Astrocyte of the spinal cord (primary cell): ENCODE measurements at regions not wholly inside any gene's neighbourhood (a gene's known extent, or its start where the extent isn't known, plus 50 kb on each side); places are given as distances from the start of the nearest gene placed in this dataset.

Source experiments
- DNase-seq: peaks from one replicate; pipeline ENCODE4 v3.0.0; 2011; ENCODE audit warnings: low read depth, low spot score
- H3K4me3 ChIP-seq: 2 replicates; pipeline ENCODE4 v1.5.1; 2011; ENCODE audit warnings: low read depth, mild to moderate bottlenecking, low read length, moderate library complexity
- CTCF ChIP-seq: IDR thresholded peaks from 2 replicates; pipeline ENCODE4 v1.5.1; 2012; ENCODE audit warnings: low read depth, mild to moderate bottlenecking, low read length, inconsistent platforms
- in situ Hi-C: cut with HindIII; loops from 2 replicates; pipeline ENCODE4 v1.10.0; 2017; ENCODE audit warnings: low sequenced_read_pairs

GRCh38 chr9:31730398-31730797 is 654.0 kb upstream of the ACO1 start:
- no peak for TF ChIP-seq CTCF
- in situ Hi-C loops: no loop called here
- no peak for DNase-seq
- H3K4me3 ChIP-seq: no peak overlapping the region

- TF ChIP-seq CTCF: no peak
- in situ Hi-C loops: no loop called here
- no peak overlapping the region for H3K4me3 ChIP-seq
- no peak for DNase-seq
These were observed 651.3 kb upstream of the ACO1 start for GRCh38 chr9:31733166-31733565.

GRCh38 chr9:31736581-31737179 is 647.8 kb upstream of the ACO1 start:
- no peak overlapping the region for H3K4me3 ChIP-seq
- in situ Hi-C loops: no loop called here
- DNase-seq: no peak
- TF ChIP-seq CTCF: no peak

- no peak for DNase-seq
- no peak for TF ChIP-seq CTCF
These were observed 643.7 kb upstream of the ACO1 start for GRCh38 chr9:31740705-31741104.

GRCh38 chr9:31744589-31744988 is 639.9 kb upstream of the ACO1 start:
- H3K4me3 ChIP-seq: no peak overlapping the region
- no peak for TF ChIP-seq CTCF
- in situ Hi-C loops: no loop called here
- DNase-seq: no peak

More at GRCh38 chr9:31740705-31741104, 643.7 kb upstream of the ACO1 start:
- H3K4me3 ChIP-seq: no peak overlapping the region
- in situ Hi-C loops: no loop called here

- no peak for TF ChIP-seq CTCF
- in situ Hi-C loops: no loop called here
- H3K4me3 ChIP-seq: no peak overlapping the region
- DNase-seq: no peak
These were observed 639.0 kb upstream of the ACO1 start for GRCh38 chr9:31745468-31745867.

- in situ Hi-C loops: no loop called here
- no peak for TF ChIP-seq CTCF
- no peak overlapping the region for H3K4me3 ChIP-seq
- DNase-seq: no peak
These were observed 638.6 kb upstream of the ACO1 start for GRCh38 chr9:31745886-31746285.
